Stimulated activated CD4-positive, alpha-beta T cell treated with anti-CD3 and anti-CD28 coated beads, Interleukin-12 subunit alpha, Interleukin-12 subunit beta, amount 100 ng/mL, for 4 hours (primary cell): ENCODE measurements at regions not wholly inside any gene's neighbourhood (a gene's known extent, or its start where the extent isn't known, plus 50 kb on each side); places are given as distances from the start of the nearest gene placed in this dataset.

Source experiments
- DNase-seq: peaks from one replicate; pipeline ENCODE4 v3.0.0-alpha.2; 2020

DNA sequence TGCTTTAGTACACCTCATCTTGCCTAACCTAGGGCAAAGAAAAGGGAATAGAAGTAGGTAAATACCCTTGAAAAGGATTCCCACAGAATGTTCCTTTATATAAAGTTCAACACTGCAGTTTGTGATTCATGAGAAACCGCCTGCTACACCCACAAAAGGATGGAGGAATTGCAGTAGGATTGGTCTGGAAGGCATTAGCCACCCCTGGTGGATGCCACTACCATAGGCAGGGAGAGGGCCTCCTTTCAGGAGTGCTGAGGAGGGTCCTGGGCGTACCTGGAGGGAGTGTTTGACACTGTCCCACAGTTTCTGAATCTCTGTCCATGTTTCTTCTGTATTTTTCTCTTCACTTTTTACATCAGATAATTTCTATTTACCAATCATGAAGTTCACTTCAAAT, 221.8 kb upstream of the TMEM72 start:
- no peak for DNase-seq

DNA sequence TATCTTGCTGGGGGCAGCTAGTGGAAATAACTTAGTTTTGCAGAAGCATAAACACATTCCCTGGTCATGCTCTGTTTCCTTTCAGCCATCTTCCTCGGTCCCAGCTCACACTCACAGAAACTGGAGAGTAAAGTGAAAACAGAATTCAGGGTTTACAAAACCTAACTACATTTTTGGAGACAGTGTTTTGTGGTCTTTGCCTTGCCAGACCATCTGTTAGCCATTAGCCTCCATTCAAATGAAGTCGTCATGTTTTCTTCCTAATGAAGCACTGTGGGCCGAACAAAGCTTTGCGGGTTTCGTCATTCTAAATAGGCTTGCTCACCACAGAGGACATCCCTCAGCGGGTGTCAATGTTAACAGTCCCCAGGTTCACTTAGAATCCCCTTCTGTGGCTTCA, 214.6 kb upstream of the TMEM72 start:
- DNase-seq, result no peak

DNA sequence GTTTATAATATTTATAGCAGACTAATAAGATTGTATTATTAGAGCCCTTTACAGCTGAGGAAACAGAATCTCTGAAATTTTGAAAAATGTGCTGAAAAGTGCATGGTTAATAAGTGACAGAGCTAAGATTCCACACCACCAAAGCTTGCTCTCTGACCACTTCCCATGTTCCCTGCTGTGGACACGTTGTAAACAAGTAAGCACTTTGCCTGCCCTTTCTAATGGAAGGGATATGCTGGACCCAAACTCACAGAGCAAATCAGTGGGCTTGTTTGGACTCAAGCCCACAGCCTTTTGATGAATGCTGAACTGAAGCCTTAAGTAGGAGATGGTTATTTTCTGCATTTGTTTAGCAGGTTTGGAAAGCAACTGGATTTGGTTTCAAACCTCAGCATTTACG, 214.0 kb upstream of the TMEM72 start:
- DNase-seq, result no peak

DNA sequence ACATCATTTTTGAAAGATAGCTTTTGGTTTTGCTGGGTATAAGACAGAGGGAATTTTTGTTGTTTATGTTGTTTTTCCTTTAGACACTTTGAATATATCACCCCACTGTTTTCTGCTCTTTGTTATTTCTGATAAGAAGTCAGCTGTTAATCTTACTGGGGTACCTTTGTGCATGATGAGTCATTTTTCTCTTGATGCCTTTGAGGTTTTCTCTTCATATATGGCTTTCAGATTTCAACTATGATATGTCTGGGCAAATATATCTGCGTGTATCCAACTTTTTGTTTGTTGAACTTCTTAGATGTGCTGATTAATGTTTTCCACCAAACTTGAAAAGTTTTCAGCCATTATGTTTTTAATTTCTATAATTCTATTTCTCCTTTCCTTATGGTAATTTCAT, 208.6 kb upstream of the TMEM72 start:
- no peak for DNase-seq

DNA sequence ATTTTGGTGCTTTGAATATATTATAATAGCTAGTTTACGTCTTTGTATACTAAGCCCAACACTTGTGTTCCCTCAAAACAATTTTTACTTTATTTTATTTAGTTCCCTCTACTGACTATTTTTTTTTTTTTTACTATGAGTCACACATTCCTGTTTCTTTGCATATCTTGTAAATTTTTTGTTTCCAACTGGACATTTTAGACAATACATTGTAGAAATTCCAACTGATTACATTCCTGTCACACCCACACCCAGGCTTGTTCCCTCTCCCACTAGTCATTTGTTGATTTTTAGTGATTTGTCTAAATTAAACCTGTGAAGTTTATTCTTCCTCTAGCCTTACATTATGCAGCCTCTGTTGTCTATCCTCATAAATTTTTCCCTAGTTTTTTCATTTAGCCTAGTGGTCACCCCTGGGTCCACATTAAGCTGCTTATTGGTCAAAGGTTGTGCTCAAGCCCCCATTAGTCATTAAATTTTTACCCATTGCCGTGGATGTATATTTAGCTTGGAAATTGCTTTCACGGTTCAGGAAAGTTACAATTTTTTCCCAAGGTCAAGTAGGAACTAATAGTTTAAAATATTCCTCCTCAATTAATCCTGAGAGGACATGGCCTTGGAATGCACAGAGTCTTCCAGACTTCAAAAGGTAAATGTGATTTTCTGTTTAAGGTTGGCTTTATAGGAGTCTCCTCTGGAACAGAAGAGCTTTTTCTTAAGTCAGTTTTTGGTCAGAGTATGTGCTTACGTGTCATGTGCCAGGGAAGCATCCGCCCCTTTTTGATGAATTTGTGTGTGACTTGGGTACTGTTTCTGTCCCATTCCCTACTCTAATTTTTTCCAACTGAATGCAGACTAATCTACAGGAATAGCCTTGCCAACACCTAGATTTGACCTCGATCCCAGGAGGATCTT, 207.6 kb upstream of the TMEM72 start:
- no peak for DNase-seq

DNA sequence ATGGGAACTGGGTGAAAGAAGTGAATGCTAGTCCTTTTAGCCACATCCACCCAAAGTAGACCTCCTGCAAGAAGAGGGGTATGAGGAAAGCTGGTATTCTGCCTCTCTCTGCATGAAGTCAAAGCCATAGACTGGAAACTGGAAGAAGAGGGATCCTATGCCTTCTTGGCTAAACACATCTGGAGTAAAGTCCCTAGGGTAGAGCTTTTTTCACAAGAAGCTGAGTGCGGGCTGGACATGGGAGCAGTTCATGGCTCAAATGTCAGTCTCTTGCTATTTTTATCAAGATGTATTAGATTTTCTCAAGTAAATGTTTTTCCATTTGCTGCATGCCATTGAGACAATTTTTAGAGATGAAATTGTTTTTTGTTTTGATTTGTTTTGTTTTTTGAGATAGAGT, 206.5 kb upstream of the TMEM72 start:
- no peak for DNase-seq

DNA sequence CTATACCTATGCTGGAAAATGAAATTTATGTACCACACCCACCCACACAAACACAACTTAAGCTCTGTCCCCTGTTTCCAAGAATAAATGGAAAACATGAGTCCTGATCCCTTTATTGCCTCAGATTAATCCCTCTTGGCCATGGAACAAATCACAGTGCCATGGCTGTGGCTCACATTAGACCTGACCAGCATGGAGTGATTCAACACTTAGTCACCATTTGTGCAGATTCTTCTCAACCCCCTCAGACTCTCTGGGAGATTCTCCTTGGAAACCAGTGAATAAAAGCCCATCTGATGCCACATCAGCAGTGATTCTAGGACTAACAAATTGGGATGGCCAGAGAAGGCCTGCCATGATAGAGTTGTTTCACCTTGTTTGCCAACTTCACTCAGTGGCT, 204.4 kb upstream of the TMEM72 start:
- no peak for DNase-seq

DNA sequence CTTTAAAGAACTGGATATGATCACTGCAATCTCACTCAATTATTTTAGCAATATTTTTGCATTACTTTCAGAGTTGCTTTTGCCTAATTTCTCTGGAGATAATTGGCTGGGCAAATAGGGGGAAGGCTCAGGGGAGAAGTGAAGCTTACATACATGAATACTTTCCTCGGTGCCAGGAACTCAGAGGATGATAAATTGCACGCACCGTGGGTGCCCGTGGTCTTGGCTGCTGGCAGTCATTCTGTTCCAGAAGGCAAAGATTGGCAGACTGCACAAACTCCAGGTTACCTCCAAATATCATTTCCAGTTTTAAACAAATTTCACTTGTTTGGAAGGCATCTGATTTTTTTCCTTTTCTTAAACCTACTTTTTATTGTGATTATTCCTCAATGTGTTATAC, 197.8 kb upstream of the TMEM72 start:
- no peak for DNase-seq

DNA sequence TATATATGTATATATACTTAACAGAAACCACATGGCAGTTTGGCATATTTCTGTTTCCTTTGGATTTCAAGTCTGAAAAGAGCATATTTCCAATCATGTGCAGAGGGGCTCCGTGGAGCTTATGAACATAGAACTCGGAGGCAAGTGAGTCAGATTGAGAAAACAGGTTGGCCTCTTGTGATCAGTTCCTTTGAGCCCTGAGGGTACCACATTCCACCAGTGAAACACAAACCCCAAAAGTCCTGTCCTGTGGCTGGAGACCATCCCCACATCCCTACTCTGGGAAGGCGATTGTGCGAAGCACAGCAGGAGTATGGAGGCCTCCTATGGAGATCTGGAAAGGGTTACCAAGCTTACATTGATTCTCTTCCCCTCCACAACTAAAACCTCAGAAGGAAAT, 196.7 kb upstream of the TMEM72 start:
- DNase-seq, result no peak

DNA sequence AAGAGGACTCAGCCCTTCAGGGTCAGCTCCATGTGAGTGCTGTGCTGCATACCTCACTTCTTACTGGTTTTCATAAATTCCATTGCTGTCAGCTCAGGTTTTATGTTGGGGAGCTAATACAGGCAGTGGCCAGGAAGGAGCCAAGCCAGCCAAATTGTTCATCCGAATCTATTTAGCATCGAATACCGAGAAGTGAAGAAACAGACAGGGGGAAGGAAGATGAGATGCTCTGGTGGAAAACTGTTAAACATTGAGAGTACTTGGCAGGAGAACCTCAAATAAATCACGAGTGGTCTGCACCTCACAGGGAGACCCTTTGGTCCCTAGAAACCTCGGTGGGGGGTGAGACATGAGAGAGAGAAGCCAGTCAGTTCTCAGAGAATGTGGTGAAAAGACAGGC, 196.0 kb upstream of the TMEM72 start:
- no peak for DNase-seq

DNA sequence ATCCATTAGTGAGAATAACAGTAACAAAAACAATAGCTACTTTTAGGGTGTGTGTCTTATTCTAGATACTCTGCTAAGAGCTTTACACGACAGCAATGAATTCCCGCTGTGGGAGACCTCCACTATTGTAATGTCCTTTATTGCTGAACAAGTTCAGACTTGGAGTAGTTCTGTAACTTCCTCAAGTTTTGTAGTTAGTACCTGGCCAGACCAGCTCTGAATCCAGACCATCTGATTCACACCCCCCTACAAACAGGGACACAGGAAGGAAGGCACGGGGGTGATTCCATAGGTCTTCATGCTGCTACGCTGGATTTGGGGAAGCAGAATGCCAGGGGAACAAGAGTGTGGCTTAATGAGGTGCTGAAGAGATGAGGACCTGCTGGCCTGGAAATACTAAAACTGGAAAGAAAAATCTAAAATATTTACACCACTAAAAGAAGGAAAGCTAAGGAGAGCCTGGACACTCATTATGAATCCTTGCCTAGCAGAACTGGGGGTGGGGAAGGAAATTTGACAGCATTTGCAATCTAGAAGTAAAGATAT, 194.6 kb upstream of the TMEM72 start:
- no peak for DNase-seq

DNA sequence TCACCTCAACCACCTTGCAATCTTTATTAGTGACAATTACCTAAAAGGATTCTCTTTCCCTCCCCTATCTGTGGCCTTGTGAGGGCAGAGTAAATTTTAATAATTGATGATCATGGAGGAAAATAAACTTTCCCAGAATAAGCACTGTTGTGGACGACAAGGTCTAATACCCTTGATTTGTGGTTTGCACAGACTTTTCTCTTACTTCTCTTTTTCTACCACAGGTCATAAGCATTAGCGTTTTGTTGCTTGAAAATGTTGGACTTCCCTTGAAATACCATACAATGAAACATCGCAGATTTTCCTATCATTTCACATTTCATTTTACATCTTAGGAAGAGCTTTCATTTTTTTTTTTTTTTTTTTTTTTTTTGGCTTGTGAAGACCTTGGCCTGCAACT, 188.1 kb upstream of the TMEM72 start:
- no peak for DNase-seq

DNA sequence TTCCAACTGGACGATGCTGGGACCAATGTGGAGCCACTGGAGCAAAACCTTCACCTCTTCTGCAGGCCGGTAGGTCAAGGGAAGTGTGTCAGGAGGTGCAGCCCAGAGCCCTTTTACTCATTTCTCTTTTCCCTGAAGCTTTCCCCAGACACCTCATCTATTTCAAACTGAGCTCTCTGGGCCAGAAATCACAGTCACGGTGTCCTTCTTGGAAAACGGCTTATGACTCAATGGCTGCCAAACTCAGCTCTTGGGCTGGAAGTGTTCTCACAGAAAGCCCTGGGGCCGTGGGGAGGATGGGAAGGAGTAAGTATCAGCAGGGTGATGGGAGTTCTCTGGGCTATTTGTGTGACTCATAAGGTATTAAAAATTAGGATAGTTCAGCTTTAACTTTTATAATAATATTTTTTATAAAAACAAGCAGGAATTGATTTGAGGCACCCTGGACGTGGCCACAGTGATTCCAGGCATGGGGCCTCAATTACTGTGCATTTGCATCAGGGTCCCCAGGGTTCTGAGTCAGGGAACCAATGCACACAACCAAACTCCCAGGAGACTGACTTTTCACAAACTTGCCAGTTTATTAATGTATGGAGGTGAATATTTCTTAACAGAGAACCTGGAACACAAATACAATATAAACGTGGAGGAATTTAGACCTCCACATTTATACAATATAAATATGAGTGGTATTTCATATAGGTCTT, 187.4 kb upstream of the TMEM72 start:
- DNase-seq, result no peak

DNA sequence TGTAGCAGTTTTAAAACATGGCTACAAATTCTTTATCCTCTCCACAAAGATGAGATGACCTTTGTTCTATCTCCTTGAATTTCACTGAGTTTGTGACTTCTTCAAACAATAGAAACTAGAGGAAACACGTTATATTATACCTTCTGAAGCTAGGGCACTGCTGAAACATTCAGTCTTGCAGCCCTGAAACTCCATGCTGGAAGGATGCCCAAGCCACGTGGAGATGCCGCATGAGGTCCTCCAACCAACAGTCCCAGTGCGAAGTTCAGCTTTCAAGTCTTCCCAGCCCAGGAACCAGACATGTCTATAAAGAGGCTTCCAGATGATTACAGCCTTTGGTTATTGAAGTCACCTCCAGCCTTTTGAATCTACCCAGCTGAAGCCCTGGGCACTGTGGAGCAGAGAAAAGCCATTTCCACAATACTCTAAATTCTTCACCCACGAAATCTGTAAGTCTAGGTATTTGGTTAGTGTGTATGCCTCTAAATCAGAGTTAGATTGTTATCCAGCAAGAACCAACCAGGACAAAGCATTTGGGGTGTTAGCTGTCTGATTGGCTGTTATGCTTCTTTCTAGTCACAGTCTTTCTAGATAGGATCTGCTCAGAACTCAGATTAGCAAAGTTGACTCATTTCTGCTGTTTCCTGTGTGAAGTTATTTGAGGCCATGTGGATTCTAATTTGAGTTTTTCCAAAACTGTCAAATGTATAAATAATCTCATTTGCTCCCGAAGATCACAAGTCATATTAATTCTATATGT, 186.5 kb upstream of the TMEM72 start:
- no peak for DNase-seq

DNA sequence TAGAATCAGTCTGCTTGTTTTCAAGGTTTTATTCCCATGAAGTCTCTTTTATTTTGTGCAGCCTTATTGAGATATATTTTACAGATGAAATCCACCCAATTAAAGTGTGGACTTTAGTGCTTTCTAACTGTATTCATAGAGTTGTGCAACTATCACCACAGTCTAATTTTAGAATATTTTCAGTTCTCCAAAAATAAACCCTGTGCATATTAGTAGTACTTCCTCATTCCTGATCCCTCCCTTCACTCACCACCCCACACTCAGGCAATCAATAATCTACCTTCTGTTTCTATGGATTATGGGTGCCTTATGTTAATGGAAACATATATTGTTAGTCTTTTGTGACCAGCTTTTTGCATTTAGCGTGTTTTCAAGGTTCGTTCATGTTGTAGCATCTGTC, 185.7 kb upstream of the TMEM72 start:
- no peak for DNase-seq

DNA sequence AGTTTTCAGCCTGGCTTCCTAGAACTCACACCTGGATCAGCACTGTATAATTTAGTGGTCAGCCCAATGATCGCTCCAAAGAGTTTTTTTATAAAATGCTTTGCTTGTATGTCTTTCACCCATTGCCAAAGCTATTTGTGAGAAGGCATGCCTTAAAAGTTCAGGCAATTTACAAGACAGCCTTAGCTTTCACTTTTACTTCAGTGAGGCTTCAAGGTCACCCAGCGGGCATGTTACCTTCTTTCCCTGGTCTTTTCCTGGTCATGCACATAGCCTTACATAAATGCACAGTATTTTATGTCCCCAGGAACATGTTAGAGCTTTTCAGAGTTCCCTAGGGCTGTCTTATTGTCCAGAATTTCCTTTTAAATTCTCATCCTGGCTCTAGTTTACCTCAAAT, 179.9 kb upstream of the TMEM72 start:
- no peak for DNase-seq

DNA sequence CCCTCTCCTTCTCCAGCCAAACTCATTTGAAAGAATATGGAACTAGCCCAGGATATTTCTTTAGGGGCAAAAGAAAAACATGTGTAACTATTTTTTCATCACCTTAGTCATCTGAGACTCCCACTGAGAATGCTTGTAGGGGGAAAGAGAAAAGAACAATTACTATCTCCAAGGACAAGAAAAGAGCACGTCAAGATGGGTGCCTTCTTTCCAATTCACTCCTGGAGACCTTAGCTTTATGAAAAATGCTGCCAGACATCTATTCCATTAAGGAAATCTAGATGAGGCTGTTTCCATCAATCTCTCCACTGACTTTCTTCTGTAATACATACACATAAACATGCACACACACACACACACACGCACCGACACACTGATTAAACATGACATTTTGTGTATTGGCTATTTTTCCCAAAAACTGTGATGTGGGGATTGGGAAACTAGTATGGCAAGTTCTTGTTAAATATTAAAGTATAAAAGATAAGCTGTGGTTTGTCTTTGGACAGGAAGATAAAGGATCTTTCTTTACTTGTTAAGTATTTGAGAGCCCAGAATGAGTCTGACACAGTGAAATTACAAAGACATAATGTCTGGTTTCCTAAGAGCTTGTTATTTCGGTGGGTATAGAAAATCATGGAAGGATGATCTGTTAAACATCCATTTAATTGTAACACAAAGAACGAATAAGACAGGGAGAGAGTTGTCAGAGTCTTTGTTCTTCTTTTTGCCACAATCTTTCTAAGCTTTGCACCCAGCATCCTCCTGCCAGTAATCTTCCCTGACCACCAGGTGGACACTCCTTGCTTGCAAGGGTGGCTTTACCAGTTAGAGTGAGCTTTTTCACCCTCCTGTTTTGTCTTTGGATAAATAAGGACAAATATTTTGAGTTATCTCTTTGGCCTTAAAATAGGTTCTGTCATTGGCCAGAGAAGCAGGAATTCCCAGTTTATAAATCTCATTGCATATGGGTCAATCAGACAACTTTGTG, 177.3 kb upstream of the TMEM72 start:
- DNase-seq, result no peak

DNA sequence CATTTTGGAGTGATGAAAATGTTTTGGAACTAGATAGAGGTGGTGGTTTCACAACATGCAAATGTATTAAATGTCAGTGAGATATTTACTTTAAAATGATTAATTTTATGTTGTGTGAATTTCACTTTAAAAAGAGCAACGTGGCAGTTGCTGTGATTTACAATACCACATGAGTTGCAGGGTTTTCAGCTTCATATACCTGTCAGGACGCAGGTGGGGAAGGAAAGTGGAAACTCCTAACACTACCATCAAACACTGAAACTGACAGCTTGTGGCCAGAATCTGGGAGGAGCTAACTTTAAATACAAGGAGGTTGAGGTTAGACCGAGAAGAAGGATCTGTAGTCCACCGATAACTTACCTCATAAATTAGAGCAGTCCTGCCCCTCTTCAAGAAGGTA, 168.9 kb upstream of the TMEM72 start:
- DNase-seq, result no peak

DNA sequence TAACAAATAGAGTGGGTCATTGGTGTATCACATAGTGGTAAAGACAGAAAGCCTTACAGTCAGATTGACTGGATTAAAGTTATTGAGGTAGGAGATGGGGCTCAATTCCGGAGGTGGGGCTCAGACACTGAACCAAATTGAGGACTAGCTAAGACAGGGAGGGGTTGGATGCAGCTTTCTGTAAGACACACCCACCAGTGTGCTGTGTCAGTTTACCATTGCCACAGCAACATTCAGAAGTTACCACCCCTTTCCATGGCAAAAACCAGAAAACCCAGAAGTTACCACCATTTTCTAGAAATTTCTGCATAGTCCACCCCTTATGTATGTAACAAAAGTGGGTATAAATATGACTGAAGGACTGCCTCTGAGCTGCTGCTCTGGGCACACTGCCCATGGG, 167.6 kb upstream of the TMEM72 start:
- no peak for DNase-seq

DNA sequence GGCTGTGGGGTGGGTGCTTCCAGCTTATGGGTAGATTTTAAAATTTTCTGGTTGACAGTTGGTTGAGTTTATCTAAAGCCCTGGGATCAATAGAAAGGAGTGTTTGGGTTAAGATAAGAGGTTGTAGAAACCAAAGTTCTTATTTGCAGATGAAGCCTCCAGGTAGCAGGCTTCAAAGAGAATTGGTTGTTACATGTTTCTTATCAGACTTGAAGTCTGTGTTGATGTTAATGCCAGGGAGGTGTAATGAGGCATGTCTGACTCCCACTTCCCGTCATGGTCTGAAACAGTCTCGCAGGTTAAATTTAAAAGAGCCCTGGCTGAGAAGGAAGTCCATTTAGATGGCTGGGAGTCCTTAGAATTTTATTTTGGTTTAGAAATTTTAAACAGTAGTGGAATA, 165.2 kb upstream of the TMEM72 start:
- DNase-seq, result no peak

DNA sequence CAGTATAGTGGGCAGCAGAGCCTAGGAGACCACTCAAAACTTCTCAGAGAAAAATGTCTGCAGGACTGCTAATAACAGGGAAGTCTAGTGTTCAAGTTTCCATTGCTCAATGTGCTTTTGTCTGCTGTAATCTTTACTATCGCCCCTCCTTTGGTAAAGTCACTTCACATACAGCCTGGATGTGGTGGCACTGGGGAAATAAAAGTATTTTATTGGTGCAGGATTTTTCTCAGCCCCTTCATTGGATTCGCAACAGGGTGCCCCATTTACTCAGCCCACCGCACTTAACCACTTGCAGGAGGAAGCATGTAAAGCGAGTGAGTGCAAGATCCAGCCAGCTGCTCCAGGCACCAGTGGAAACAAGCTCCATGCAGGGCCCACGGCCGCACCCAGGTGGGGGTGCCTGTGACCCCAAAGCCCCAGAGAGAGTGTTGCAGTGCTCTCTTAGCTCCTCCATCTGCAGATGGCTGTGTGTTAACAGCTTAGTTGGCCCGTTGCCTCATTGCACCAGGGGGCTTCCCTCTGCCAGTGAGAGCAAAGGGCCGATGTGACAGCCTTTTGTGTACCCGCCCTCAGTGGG, 163.5 kb upstream of the TMEM72 start:
- DNase-seq, result no peak

DNA sequence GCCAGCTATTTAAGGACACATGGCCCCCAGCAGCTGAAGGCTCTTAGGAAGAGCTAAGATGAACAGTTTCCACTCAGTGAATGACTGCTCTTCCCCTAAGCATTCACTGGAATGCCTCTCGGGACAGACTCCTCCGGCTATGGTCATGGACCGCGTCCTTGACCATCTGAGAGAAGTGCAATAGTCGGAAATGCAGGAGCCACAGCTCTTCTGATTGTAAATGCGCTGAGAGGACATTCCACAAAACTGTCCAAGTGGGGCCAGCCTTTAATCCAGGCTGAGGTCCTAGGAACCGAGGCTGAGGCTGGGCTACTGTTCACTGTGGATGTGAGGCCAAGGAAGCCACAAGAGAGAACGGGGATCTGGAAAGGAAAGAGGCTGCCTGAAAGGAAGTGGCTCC, 162.0 kb upstream of the TMEM72 start:
- no peak for DNase-seq
